ENCODE measurements at regions not wholly inside any gene's neighbourhood (a gene's known extent, or its start where the extent isn't known, plus 50 kb on each side); places are given as distances from the start of the nearest gene placed in this dataset.

- TF ChIP-seq CTCF (IDR thresholded peaks at IDR 0.05) (no peak), POLR2A (IDR thresholded peaks at IDR 0.05) (no peak), EP300 (IDR thresholded peaks at IDR 0.05) (no peak)
Measured at GRCh38 chr3:13199899-13200451, 126.7 kb upstream of the IQSEC1 start.
